ENCODE measurements at regions not wholly inside any gene's neighbourhood (a gene's known extent, or its start where the extent isn't known, plus 50 kb on each side); places are given as distances from the start of the nearest gene placed in this dataset.

GRCh38 chr13:94859811-94860210, 147.5 kb upstream of the SOX21 start:
- no peak overlapping the region for H2AFZ ChIP-seq (ENCODE audit: low read length)

GRCh38 chr13:94859278-94859691, 146.9 kb upstream of the SOX21 start:
- Histone ChIP-seq H3K9me3 (ENCODE audit: control insufficient read depth, insufficient read depth, low read depth, low read length) (no peaks in the 10 kb centered on the region), H3K27ac (ENCODE audit: insufficient read depth, low read length) (no peak overlapping the region), H3K79me2 (ENCODE audit: control insufficient read depth, insufficient read depth, low read length) (no peaks in the 10 kb centered on the region), H4K20me1 (ENCODE audit: control insufficient read depth, extremely low read depth, insufficient read depth, low read length) (no peaks in the 10 kb centered on the region), H3K27me3 (ENCODE audit: control insufficient read depth, insufficient read depth, low read length) (peaks cover 4% of the 10 kb centered on the region), H3K4me3 (replicated peaks in 1 of 4; ENCODE audit: control extremely low read depth in 1 of 4, insufficient read depth in 1 of 4, low read depth in 3 of 4, low read length in 4 of 4) (no peak overlapping the region), H3K4me2 (ENCODE audit: extremely low read depth, insufficient read depth, low read length) (no peak overlapping the region), H3K4me1 (ENCODE audit: control insufficient read depth, extremely low read depth, insufficient read depth, low read length) (no peaks in the 10 kb centered on the region), H3K9ac (ENCODE audit: insufficient read depth, low read length) (no peak overlapping the region), H3K36me3 (ENCODE audit: control insufficient read depth, insufficient read depth, low read length) (no peaks in the 10 kb centered on the region), H2AFZ (ENCODE audit: low read length) (no peak overlapping the region)
- TF ChIP-seq EZH2 (IDR thresholded peaks at IDR 0.05; ENCODE audit: low read length, missing control alignments) (no peak), CTCF (conservative IDR thresholded peaks at IDR 0.05 in 1 of 2, IDR thresholded peaks at IDR 0.05 in 1 of 2; ENCODE audit: low read depth in 1 of 2, low read length in 2 of 2) (no peak)
- DNase-seq (ENCODE audit: low read depth in 2 of 2) = peak; percentile 30 to 38

More at GRCh38 chr13:94859811-94860210, 147.5 kb upstream of the SOX21 start:
- DNase-seq (ENCODE audit: low read depth in 2 of 2) = no peak
- no peaks in the 10 kb centered on the region for H3K36me3 ChIP-seq (ENCODE audit: control insufficient read depth, insufficient read depth, low read length)
- no peaks in the 10 kb centered on the region for H3K4me1 ChIP-seq (ENCODE audit: control insufficient read depth, extremely low read depth, insufficient read depth, low read length)
- H3K9ac ChIP-seq (ENCODE audit: insufficient read depth, low read length) = no peak overlapping the region
- no peaks in the 10 kb centered on the region for H4K20me1 ChIP-seq (ENCODE audit: control insufficient read depth, extremely low read depth, insufficient read depth, low read length)
- H3K79me2 ChIP-seq (ENCODE audit: control insufficient read depth, insufficient read depth, low read length) = no peaks in the 10 kb centered on the region
- H3K9me3 ChIP-seq (ENCODE audit: control insufficient read depth, insufficient read depth, low read depth, low read length) = no peaks in the 10 kb centered on the region
- no peak overlapping the region for H3K4me3 ChIP-seq (replicated peaks in 1 of 4; ENCODE audit: control extremely low read depth in 1 of 4, insufficient read depth in 1 of 4, low read depth in 3 of 4, low read length in 4 of 4)
- peaks cover 4% of the 10 kb centered on the region for H3K27me3 ChIP-seq (ENCODE audit: control insufficient read depth, insufficient read depth, low read length)
- no peak for TF ChIP-seq CTCF (conservative IDR thresholded peaks at IDR 0.05 in 1 of 2, IDR thresholded peaks at IDR 0.05 in 1 of 2; ENCODE audit: low read depth in 1 of 2, low read length in 2 of 2)
- no peak for TF ChIP-seq EZH2 (IDR thresholded peaks at IDR 0.05; ENCODE audit: low read length, missing control alignments)
- H3K4me2 ChIP-seq (ENCODE audit: extremely low read depth, insufficient read depth, low read length) = no peak overlapping the region
- H3K27ac ChIP-seq (ENCODE audit: insufficient read depth, low read length) = no peak overlapping the region

- Histone ChIP-seq H3K4me2 (ENCODE audit: extremely low read depth, insufficient read depth, low read length) (no peak overlapping the region), H3K9ac (ENCODE audit: insufficient read depth, low read length) (no peak overlapping the region), H3K79me2 (ENCODE audit: control insufficient read depth, insufficient read depth, low read length) (no peaks in the 10 kb centered on the region), H3K9me3 (ENCODE audit: control insufficient read depth, insufficient read depth, low read depth, low read length) (no peaks in the 10 kb centered on the region), H2AFZ (ENCODE audit: low read length) (no peak overlapping the region), H3K27ac (ENCODE audit: insufficient read depth, low read length) (no peak overlapping the region), H4K20me1 (ENCODE audit: control insufficient read depth, extremely low read depth, insufficient read depth, low read length) (no peaks in the 10 kb centered on the region), H3K4me1 (ENCODE audit: control insufficient read depth, extremely low read depth, insufficient read depth, low read length) (no peaks in the 10 kb centered on the region), H3K27me3 (ENCODE audit: control insufficient read depth, insufficient read depth, low read length) (peaks cover 4% of the 10 kb centered on the region), H3K36me3 (ENCODE audit: control insufficient read depth, insufficient read depth, low read length) (no peaks in the 10 kb centered on the region), H3K4me3 (replicated peaks in 1 of 4; ENCODE audit: control extremely low read depth in 1 of 4, insufficient read depth in 1 of 4, low read depth in 3 of 4, low read length in 4 of 4) (no peak overlapping the region)
- no peak for DNase-seq (ENCODE audit: low read depth in 2 of 2)
- TF ChIP-seq CTCF (conservative IDR thresholded peaks at IDR 0.05 in 1 of 2, IDR thresholded peaks at IDR 0.05 in 1 of 2; ENCODE audit: low read depth in 1 of 2, low read length in 2 of 2) = no peak
- no peak for TF ChIP-seq EZH2 (IDR thresholded peaks at IDR 0.05; ENCODE audit: low read length, missing control alignments)
Observed at GRCh38 chr13:94858856-94859255, 146.5 kb upstream of the SOX21 start.
